Bronchial epithelial cell (primary cell): ENCODE measurements at regions not wholly inside any gene's neighbourhood (a gene's known extent, or its start where the extent isn't known, plus 50 kb on each side); places are given as distances from the start of the nearest gene placed in this dataset.
"Not testable (repeated sequence)": the region's sequence is repeated elsewhere in the genome, so short reads cannot be mapped to it uniquely, and the experiment has no call there.

Experiments used
- DNase-seq: peaks from one replicate; pipeline ENCODE4 v3.0.0-alpha.2; 2010; ENCODE audit warnings: low read depth
- FAIRE-seq: peaks from 2 replicates; lab custom pipeline; 2011; peaks lifted over from hg19 to GRCh38; lab: Jason Lieb, UNC
- H3K27me3 ChIP-seq: 2 replicates; pipeline ENCODE4 v1.5.1; 2011; ENCODE audit warnings: low read length; ENCODE audit not compliant: control insufficient read depth, insufficient read depth
- H3K36me3 ChIP-seq: 2 replicates; pipeline ENCODE4 v1.5.1; 2011; ENCODE audit warnings: low read length; ENCODE audit not compliant: control insufficient read depth, insufficient read depth
- H3K4me3 ChIP-seq: 2 replicates; pipeline ENCODE4 v1.5.1; 2011; ENCODE audit warnings: mild to moderate bottlenecking, low read depth, low read length, control low read depth
- CTCF ChIP-seq: IDR thresholded peaks from 2 replicates; pipeline ENCODE4 v1.5.1; 2011; ENCODE audit warnings: mild to moderate bottlenecking, moderate library complexity, low read length, control low read depth, inconsistent platforms; ENCODE audit not compliant: insufficient read depth, severe bottlenecking

DNA sequence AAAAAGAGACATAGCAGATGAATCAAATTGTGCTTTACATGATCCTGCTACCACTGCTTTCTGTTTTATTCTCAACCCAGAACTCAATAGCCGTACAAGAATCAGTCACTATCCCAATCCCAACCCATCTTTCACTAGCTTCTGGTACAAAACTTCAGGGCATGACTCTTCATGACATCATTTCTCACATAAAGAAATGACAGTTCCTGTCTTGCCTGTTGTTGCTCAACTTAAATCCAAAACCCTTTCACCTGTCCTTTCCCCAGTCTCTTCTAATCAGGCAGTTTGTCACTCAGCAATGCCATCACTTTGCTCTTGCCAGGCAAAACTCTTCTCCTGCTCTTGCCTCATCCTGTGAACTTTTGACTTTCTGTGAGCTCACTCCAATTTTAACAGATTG lies 962.8 kb downstream of the GALC start:
- DNase-seq, result peak; percentile 55
- H3K4me3 ChIP-seq, result no peak overlapping the region
- H3K36me3 ChIP-seq, result no peaks in the 10 kb centered on the region
- no peak for TF ChIP-seq CTCF
- H3K27me3 ChIP-seq, result no peaks in the 10 kb centered on the region
- FAIRE-seq, result peak; percentile 36

DNA sequence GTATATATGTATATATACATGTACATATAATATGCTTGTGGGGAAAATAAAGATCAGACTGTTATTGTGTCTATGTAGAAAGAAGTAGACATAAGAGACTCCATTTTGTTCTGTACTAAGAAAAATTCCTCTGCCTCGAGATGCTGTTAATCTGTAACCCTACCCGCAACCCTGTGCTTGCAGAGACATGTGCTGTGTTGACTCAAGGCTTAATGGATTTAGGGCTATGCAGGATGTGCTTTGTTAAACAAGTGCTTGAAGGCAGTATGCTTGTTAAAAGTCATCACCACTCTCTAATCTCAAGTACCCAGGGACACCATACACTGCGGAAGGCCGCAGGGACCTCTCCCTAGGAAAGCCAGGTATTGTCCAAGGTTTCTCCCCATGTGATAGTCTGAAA lies 972.9 kb downstream of the GALC start:
- not testable (repeated sequence) for FAIRE-seq, H3K36me3 ChIP-seq, H3K4me3 ChIP-seq, H3K27me3 ChIP-seq
- DNase-seq, result peak; percentile 74

- Histone ChIP-seq H3K27me3 (no peaks in the 10 kb centered on the region), H3K36me3 (no peaks in the 10 kb centered on the region), H3K4me3 (no peak overlapping the region)
- FAIRE-seq (no peak), DNase-seq (peak; percentile 32)
- no peak for TF ChIP-seq CTCF
These were observed 974.7 kb downstream of the GALC start for GRCh38 chr14:87018294-87018693.

DNA sequence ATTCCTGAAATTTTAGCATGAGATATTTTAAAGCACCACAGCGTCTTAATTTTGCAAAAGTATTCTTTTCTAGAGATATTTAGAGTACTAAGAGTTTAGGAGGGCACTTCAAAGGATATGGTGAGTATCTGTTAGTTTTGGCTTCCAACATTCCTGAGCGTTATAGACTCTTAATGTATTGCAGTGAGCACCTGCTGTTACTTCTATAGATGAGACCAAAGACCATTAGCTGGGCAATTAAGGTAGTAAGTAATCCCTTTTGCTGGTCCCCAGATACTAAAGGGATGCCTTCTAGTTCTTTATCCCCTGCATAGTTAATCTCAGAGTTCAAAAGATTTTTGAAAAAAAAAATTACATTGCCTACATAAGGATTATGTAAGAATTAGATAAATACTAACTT lies 975.6 kb downstream of the GALC start:
- DNase-seq, result no peak
- no peak for FAIRE-seq
- no peaks in the 10 kb centered on the region for H3K27me3 ChIP-seq
- H3K4me3 ChIP-seq, result no peak overlapping the region
- no peak for TF ChIP-seq CTCF
- H3K36me3 ChIP-seq, result no peaks in the 10 kb centered on the region

GRCh38 chr14:87014856-87015255 lies 978.1 kb downstream of the GALC start:
- FAIRE-seq (no peak), DNase-seq (peak; percentile 8)
- no peak for TF ChIP-seq CTCF
- Histone ChIP-seq H3K27me3 (no peaks in the 10 kb centered on the region), H3K36me3 (no peaks in the 10 kb centered on the region), H3K4me3 (no peak overlapping the region)

- no peak for FAIRE-seq
- DNase-seq, result peak; percentile 33
- Histone ChIP-seq H3K27me3 (no peaks in the 10 kb centered on the region), H3K4me3 (no peak overlapping the region), H3K36me3 (no peaks in the 10 kb centered on the region)
- no peak for TF ChIP-seq CTCF
These were observed 979.4 kb downstream of the GALC start for GRCh38 chr14:87013583-87013982.
